Smooth muscle cell (in vitro differentiated cells): ENCODE measurements at regions not wholly inside any gene's neighbourhood (a gene's known extent, or its start where the extent isn't known, plus 50 kb on each side); places are given as distances from the start of the nearest gene placed in this dataset.
A peak's percentile ranks its signal among the peaks of the same experiment; 100 is the strongest.

ENCODE experiments used
- DNase-seq: peaks from one replicate; lab custom pipeline; 2025; ENCODE audit not compliant: unreplicated experiment; lab: John Stamatoyannopoulos, UW
- H2AFZ ChIP-seq: fragments of 200-600 bp; sonication (generic); 2 replicates; pipeline ENCODE4 v1.6.0; 2016; ENCODE audit warnings: antibody characterized with exemption, low read depth, mild to moderate bottlenecking
- H3F3A ChIP-seq: fragments of 200-600 bp; sonication (generic); 2 replicates; pipeline ENCODE4 v1.6.0; 2017; ENCODE audit warnings: antibody characterized with exemption, low read depth
- H3K27ac ChIP-seq: fragments of 200-600 bp; sonication (generic); 2 replicates; pipeline ENCODE4 v1.5.1; 2016; ENCODE audit warnings: low read depth, mild to moderate bottlenecking
- H3K27me3 ChIP-seq: fragments of 200-600 bp; sonication (generic); 2 replicates; pipeline ENCODE4 v1.6.1; 2016; ENCODE audit warnings: low read depth, mild to moderate bottlenecking
- H3K36me3 ChIP-seq: fragments of 200-600 bp; sonication (generic); 2 replicates; pipeline ENCODE4 v1.5.1; 2016; ENCODE audit warnings: low read depth
- H3K4me1 ChIP-seq: fragments of 200-600 bp; sonication (generic); 2 replicates; pipeline ENCODE4 v1.5.1; 2016; ENCODE audit warnings: low read depth
- H3K4me2 ChIP-seq: fragments of 200-600 bp; sonication (generic); 2 replicates; pipeline ENCODE4 v1.6.0; 2016; ENCODE audit warnings: mild to moderate bottlenecking
- H3K4me3 ChIP-seq: fragments of 200-600 bp; sonication (generic); 2 replicates; pipeline ENCODE4 v1.5.1; 2016; ENCODE audit warnings: mild to moderate bottlenecking
- H3K79me2 ChIP-seq: fragments of 200-600 bp; sonication (generic); 2 replicates; pipeline ENCODE4 v1.6.0; 2016; ENCODE audit warnings: low read depth, mild to moderate bottlenecking
- H3K9ac ChIP-seq: fragments of 200-600 bp; sonication (generic); 2 replicates; pipeline ENCODE4 v1.6.0; 2016; ENCODE audit warnings: low read depth
- H3K9me3 ChIP-seq: fragments of 200-600 bp; sonication (generic); replicated peaks from 2 replicates; pipeline ENCODE4 v1.5.1; 2016; ENCODE audit warnings: low read depth
- H4K20me1 ChIP-seq: fragments of 200-600 bp; sonication (generic); 2 replicates; pipeline ENCODE4 v1.6.0; 2016; ENCODE audit warnings: low read depth
- WGBS: methylation state at CpG from one replicate; pipeline ENCODE4 v1.1.7; 2016; ENCODE audit warnings: low lambda C conversion rate; 5-methylcytosine and 5-hydroxymethylcytosine counted together
- TF ChIP-seq, protein P1 (sequence below): fragments of 200-600 bp; sonication (generic); IDR thresholded peaks from 2 replicates; pipeline ENCODE4 v1.5.1; 2017; ENCODE audit warnings: borderline replicate concordance, mild to moderate bottlenecking, antibody characterized with exemption; ENCODE audit not compliant: insufficient read depth, poor library complexity, severe bottlenecking

DNA sequence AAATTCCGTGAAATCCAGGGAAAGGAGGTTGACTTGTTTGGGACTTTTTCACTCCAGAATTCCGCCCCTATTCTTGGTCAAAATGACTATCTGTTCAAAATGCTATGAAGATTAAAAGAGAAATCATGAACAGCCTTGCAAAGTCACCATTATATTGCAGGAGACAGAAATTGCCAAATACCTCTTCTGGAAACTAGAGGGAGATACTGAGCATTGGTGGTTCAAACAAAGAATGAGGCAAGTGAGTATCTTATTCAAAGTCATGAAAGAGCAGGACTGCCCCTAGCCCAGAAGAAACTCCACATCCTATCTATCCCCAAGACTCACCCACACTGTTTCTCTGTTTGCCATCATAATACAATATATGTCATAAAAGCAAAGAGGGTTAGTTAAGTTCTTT lies 862.3 kb upstream of the POU3F3 start:
- no peaks in the 10 kb centered on the region for H3F3A ChIP-seq
- 84% methylated on average over 2 of the region's 2 CpGs for WGBS
- no peak overlapping the region for H2AFZ ChIP-seq
- H3K4me1 ChIP-seq = no peaks in the 10 kb centered on the region
- no peaks in the 10 kb centered on the region for H3K79me2 ChIP-seq
- H3K9me3 ChIP-seq = no peaks in the 10 kb centered on the region
- TF ChIP-seq, protein P1, sequence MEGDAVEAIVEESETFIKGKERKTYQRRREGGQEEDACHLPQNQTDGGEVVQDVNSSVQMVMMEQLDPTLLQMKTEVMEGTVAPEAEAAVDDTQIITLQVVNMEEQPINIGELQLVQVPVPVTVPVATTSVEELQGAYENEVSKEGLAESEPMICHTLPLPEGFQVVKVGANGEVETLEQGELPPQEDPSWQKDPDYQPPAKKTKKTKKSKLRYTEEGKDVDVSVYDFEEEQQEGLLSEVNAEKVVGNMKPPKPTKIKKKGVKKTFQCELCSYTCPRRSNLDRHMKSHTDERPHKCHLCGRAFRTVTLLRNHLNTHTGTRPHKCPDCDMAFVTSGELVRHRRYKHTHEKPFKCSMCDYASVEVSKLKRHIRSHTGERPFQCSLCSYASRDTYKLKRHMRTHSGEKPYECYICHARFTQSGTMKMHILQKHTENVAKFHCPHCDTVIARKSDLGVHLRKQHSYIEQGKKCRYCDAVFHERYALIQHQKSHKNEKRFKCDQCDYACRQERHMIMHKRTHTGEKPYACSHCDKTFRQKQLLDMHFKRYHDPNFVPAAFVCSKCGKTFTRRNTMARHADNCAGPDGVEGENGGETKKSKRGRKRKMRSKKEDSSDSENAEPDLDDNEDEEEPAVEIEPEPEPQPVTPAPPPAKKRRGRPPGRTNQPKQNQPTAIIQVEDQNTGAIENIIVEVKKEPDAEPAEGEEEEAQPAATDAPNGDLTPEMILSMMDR = peak; percentile 33
- H3K27ac ChIP-seq = no peak overlapping the region
- no peak overlapping the region for H3K4me2 ChIP-seq
- no peak overlapping the region for H3K9ac ChIP-seq
- H3K4me3 ChIP-seq = no peak overlapping the region
- DNase-seq = no peak
- H3K27me3 ChIP-seq = no peaks in the 10 kb centered on the region
- H3K36me3 ChIP-seq = no peaks in the 10 kb centered on the region
- H4K20me1 ChIP-seq = no peaks in the 10 kb centered on the region

DNA sequence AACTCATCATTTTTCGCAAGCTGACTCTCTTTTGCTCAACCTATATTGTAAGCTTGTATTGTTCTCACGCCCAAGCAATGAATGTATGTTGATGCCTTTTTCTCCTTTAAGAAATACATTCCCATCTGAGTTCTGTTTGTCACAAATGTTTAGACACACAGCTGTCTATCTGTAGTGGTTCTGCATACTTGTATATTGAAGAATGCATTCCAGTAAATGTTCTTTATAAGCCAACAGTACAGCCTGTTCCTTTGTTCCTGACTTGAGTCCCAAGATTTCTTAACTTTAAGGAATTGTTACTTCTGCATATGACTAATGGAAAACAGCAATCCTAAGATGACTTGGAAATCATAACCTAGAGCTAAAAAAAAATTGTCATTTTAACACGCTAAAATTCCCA lies 849.1 kb upstream of the POU3F3 start:
- H4K20me1 ChIP-seq = no peaks in the 10 kb centered on the region
- no peak overlapping the region for H3K4me3 ChIP-seq
- no peaks in the 10 kb centered on the region for H3K36me3 ChIP-seq
- H3K27me3 ChIP-seq = no peaks in the 10 kb centered on the region
- H3K79me2 ChIP-seq = no peaks in the 10 kb centered on the region
- H3F3A ChIP-seq = no peaks in the 10 kb centered on the region
- no peak overlapping the region for H3K4me2 ChIP-seq
- no peak overlapping the region for H3K9ac ChIP-seq
- no peaks in the 10 kb centered on the region for H3K9me3 ChIP-seq
- H3K27ac ChIP-seq = no peak overlapping the region
- no peak overlapping the region for H2AFZ ChIP-seq
- TF ChIP-seq, protein P1 = no peak
- 94% methylated on average over 3 of the region's 3 CpGs for WGBS
- H3K4me1 ChIP-seq = no peaks in the 10 kb centered on the region
- no peak for DNase-seq

DNA sequence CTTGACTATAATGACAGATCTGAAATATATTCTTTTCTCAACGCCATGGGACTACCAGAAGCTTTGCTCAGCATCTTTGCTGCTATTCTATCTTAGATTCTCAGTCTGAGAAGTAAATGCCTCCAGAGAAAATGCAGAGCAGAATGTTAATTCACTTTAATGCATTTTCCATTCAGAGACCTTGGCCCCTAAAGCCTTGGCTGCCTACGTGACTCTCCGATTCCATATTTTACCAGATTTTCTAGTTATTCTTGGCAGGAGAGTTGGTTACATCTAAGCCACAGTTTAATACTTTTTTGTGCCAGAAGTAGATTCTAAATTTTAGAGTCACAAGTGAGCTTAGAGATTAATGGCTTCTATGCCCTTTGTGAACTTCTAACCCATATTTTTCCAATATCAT lies 837.1 kb upstream of the POU3F3 start:
- Histone ChIP-seq H3K4me3 (no peak overlapping the region), H3K79me2 (no peaks in the 10 kb centered on the region), H3K27me3 (no peaks in the 10 kb centered on the region), H3K9me3 (no peaks in the 10 kb centered on the region), H3F3A (no peaks in the 10 kb centered on the region), H3K4me1 (no peaks in the 10 kb centered on the region), H3K9ac (no peak overlapping the region), H4K20me1 (no peaks in the 10 kb centered on the region), H3K36me3 (no peaks in the 10 kb centered on the region), H2AFZ (no peak overlapping the region), H3K4me2 (no peak overlapping the region), H3K27ac (no peak overlapping the region)
- 86% methylated on average over 3 of the region's 3 CpGs for WGBS
- DNase-seq = no peak
- TF ChIP-seq, protein P1 = no peak

DNA sequence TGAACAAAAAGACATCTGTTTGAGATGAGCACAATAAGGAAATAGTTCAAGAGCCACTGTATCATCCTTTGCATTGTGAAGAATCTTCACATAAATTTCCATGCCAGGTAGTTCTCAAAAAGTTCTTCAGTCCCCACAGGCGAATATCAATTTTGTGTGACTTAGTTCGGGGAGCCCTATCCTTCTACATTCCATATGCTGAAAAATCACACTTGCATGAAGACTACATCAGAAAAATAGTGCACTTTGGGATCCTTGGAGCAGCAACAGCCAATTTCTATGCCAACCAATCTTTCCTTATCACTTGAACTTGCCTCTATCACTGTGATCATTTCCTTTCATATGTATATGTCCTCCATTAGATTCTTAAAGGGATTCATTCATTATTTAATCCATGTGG lies 830.6 kb upstream of the POU3F3 start:
- H3K4me2 ChIP-seq = no peak overlapping the region
- H3K4me1 ChIP-seq = no peaks in the 10 kb centered on the region
- H3K9ac ChIP-seq = no peak overlapping the region
- H3K36me3 ChIP-seq = no peaks in the 10 kb centered on the region
- no peaks in the 10 kb centered on the region for H3F3A ChIP-seq
- H3K4me3 ChIP-seq = no peak overlapping the region
- H3K9me3 ChIP-seq = no peaks in the 10 kb centered on the region
- H3K79me2 ChIP-seq = no peaks in the 10 kb centered on the region
- no peak for DNase-seq
- TF ChIP-seq, protein P1 = no peak
- H3K27me3 ChIP-seq = no peaks in the 10 kb centered on the region
- no peak overlapping the region for H2AFZ ChIP-seq
- H4K20me1 ChIP-seq = no peaks in the 10 kb centered on the region
- WGBS = 84% methylated on average over 2 of the region's 2 CpGs
- no peak overlapping the region for H3K27ac ChIP-seq
